ENCODE measurements at regions not wholly inside any gene's neighbourhood (a gene's known extent, or its start where the extent isn't known, plus 50 kb on each side); places are given as distances from the start of the nearest gene placed in this dataset.

DNA sequence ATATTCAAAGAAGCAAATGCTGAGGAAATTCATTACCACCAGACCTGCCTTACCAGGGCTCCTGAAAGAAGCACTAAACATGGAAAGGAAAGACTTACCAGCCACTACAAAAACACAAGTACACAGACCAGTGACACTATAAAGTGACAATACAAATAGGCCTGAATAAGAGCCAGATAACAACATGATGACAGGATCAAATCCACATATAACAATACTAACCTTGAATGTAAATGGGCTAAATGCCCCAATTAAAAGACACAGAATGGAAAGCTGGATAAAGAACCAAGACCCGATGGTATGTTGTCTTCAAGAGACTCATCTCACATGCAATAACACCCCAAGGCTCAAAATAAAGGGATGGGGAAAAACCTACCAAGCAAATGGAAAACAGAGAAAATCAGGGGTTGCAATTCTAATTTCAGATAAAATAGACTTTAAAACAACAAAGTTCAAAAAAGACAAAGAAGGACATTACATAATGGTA is 353.4 kb downstream of the LNPK start (continued):
- TF ChIP-seq, protein P1, sequence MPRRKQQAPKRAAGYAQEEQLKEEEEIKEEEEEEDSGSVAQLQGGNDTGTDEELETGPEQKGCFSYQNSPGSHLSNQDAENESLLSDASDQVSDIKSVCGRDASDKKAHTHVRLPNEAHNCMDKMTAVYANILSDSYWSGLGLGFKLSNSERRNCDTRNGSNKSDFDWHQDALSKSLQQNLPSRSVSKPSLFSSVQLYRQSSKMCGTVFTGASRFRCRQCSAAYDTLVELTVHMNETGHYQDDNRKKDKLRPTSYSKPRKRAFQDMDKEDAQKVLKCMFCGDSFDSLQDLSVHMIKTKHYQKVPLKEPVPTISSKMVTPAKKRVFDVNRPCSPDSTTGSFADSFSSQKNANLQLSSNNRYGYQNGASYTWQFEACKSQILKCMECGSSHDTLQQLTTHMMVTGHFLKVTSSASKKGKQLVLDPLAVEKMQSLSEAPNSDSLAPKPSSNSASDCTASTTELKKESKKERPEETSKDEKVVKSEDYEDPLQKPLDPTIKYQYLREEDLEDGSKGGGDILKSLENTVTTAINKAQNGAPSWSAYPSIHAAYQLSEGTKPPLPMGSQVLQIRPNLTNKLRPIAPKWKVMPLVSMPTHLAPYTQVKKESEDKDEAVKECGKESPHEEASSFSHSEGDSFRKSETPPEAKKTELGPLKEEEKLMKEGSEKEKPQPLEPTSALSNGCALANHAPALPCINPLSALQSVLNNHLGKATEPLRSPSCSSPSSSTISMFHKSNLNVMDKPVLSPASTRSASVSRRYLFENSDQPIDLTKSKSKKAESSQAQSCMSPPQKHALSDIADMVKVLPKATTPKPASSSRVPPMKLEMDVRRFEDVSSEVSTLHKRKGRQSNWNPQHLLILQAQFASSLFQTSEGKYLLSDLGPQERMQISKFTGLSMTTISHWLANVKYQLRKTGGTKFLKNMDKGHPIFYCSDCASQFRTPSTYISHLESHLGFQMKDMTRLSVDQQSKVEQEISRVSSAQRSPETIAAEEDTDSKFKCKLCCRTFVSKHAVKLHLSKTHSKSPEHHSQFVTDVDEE (CRISPR knock-in tag; IDR thresholded peaks at IDR 0.05) = no peak

DNA sequence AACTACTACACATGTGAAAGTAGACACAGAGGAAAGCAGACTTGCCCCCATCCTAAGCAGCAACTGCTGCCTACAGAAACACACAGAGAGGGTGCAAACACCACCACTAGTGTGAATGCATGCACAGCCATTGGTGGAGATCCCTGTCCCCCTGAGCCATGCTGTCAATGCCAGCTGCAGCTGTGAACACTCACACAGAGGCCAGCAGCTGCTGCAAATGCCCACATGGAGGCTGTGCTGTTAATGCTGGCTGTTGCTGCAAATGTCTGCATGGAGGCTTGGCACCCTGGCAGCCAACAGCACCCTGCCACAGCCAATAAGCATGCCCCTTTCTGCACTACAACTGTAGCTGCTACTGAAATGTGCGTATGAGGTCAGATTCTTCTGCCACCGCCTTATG is 355.0 kb downstream of the LNPK start:
- TF ChIP-seq OSR1 (CRISPR knock-in tag; IDR thresholded peaks at IDR 0.05) (no peak), CSDC2 (CRISPR knock-in tag; IDR thresholded peaks at IDR 0.05) (no peak), TCF4 (CRISPR knock-in tag; IDR thresholded peaks at IDR 0.05; ENCODE audit: borderline replicate concordance) (no peak), ESRRG (CRISPR knock-in tag; IDR thresholded peaks at IDR 0.05) (no peak), ZFP3 (CRISPR knock-in tag; IDR thresholded peaks at IDR 0.05) (no peak), ISL1 (CRISPR knock-in tag; IDR thresholded peaks at IDR 0.05) (no peak), ZNF70 (CRISPR knock-in tag; IDR thresholded peaks at IDR 0.05) (no peak), GLIS3 (CRISPR knock-in tag; IDR thresholded peaks at IDR 0.05) (no peak), ARNTL (CRISPR knock-in tag; IDR thresholded peaks at IDR 0.05; ENCODE audit: borderline replicate concordance, low read depth) (no peak), RARB (CRISPR knock-in tag; IDR thresholded peaks at IDR 0.05) (no peak), ZNF8 (CRISPR knock-in tag; IDR thresholded peaks at IDR 0.05) (no peak), SNAI2 (CRISPR knock-in tag; IDR thresholded peaks at IDR 0.05) (no peak), PPARA (CRISPR knock-in tag; IDR thresholded peaks at IDR 0.05; ENCODE audit: borderline replicate concordance) (no peak), ZNF565 (CRISPR knock-in tag; conservative IDR thresholded peaks at IDR 0.05; ENCODE audit: low read depth) (no peak), ZFP30 (CRISPR knock-in tag; IDR thresholded peaks at IDR 0.05) (no peak), TOX (CRISPR knock-in tag; IDR thresholded peaks at IDR 0.05; ENCODE audit: borderline replicate concordance) (no peak)
- TF ChIP-seq, protein P2, sequence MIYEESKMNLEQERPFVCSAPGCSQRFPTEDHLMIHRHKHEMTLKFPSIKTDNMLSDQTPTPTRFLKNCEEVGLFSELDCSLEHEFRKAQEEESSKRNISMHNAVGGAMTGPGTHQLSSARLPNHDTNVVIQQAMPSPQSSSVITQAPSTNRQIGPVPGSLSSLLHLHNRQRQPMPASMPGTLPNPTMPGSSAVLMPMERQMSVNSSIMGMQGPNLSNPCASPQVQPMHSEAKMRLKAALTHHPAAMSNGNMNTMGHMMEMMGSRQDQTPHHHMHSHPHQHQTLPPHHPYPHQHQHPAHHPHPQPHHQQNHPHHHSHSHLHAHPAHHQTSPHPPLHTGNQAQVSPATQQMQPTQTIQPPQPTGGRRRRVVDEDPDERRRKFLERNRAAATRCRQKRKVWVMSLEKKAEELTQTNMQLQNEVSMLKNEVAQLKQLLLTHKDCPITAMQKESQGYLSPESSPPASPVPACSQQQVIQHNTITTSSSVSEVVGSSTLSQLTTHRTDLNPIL (CRISPR knock-in tag; IDR thresholded peaks at IDR 0.05; ENCODE audit: low read depth) = no peak
- TF ChIP-seq, protein P3, sequence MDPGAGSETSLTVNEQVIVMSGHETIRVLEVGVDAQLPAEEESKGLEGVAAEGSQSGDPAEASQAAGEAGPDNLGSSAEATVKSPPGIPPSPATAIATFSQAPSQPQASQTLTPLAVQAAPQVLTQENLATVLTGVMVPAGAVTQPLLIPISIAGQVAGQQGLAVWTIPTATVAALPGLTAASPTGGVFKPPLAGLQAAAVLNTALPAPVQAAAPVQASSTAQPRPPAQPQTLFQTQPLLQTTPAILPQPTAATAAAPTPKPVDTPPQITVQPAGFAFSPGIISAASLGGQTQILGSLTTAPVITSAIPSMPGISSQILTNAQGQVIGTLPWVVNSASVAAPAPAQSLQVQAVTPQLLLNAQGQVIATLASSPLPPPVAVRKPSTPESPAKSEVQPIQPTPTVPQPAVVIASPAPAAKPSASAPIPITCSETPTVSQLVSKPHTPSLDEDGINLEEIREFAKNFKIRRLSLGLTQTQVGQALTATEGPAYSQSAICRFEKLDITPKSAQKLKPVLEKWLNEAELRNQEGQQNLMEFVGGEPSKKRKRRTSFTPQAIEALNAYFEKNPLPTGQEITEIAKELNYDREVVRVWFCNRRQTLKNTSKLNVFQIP (CRISPR knock-in tag; IDR thresholded peaks at IDR 0.05; ENCODE audit: borderline replicate concordance, low read depth) = no peak
- TF ChIP-seq, protein P4, sequence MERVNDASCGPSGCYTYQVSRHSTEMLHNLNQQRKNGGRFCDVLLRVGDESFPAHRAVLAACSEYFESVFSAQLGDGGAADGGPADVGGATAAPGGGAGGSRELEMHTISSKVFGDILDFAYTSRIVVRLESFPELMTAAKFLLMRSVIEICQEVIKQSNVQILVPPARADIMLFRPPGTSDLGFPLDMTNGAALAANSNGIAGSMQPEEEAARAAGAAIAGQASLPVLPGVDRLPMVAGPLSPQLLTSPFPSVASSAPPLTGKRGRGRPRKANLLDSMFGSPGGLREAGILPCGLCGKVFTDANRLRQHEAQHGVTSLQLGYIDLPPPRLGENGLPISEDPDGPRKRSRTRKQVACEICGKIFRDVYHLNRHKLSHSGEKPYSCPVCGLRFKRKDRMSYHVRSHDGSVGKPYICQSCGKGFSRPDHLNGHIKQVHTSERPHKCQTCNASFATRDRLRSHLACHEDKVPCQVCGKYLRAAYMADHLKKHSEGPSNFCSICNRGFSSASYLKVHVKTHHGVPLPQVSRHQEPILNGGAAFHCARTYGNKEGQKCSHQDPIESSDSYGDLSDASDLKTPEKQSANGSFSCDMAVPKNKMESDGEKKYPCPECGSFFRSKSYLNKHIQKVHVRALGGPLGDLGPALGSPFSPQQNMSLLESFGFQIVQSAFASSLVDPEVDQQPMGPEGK (CRISPR knock-in tag; IDR thresholded peaks at IDR 0.05; ENCODE audit: borderline replicate concordance) = no peak
- TF ChIP-seq, protein P1 (CRISPR knock-in tag; IDR thresholded peaks at IDR 0.05) = no peak
- no peak for ATAC-seq

DNA sequence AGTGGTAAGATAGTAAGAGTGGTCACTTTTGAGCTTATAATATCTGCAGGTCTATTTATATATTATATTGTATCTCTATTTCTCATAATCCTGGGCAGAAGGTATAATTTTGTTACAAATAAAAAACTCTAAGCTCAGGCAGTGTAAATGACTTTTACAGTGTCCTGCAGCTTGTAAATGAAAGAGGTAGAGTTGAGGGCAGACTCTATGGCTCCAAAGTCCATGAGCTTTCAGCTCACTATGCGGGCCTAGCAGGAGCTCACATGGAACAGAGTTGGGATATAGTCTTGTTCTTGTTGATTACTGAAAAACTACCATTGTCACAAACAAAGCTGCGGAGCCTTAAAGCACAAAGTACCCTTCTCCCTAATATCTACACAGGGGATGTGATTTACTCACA is 361.4 kb downstream of the LNPK start:
- no peak for ATAC-seq
- TF ChIP-seq ZNF8 (CRISPR knock-in tag; IDR thresholded peaks at IDR 0.05) (no peak), ESRRG (CRISPR knock-in tag; IDR thresholded peaks at IDR 0.05) (no peak), TOX (CRISPR knock-in tag; IDR thresholded peaks at IDR 0.05; ENCODE audit: borderline replicate concordance) (no peak), ZFP3 (CRISPR knock-in tag; IDR thresholded peaks at IDR 0.05) (no peak), ARNTL (CRISPR knock-in tag; IDR thresholded peaks at IDR 0.05; ENCODE audit: borderline replicate concordance, low read depth) (no peak), ZNF565 (CRISPR knock-in tag; conservative IDR thresholded peaks at IDR 0.05; ENCODE audit: low read depth) (no peak), CSDC2 (CRISPR knock-in tag; IDR thresholded peaks at IDR 0.05) (no peak)
- TF ChIP-seq, protein P5, sequence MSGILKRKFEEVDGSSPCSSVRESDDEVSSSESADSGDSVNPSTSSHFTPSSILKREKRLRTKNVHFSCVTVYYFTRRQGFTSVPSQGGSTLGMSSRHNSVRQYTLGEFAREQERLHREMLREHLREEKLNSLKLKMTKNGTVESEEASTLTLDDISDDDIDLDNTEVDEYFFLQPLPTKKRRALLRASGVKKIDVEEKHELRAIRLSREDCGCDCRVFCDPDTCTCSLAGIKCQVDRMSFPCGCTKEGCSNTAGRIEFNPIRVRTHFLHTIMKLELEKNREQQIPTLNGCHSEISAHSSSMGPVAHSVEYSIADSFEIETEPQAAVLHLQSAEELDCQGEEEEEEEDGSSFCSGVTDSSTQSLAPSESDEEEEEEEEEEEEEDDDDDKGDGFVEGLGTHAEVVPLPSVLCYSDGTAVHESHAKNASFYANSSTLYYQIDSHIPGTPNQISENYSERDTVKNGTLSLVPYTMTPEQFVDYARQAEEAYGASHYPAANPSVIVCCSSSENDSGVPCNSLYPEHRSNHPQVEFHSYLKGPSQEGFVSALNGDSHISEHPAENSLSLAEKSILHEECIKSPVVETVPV (CRISPR knock-in tag; IDR thresholded peaks at IDR 0.05) = no peak
- TF ChIP-seq, protein P2 (CRISPR knock-in tag; IDR thresholded peaks at IDR 0.05; ENCODE audit: low read depth) = no peak
- TF ChIP-seq, protein P1 (CRISPR knock-in tag; IDR thresholded peaks at IDR 0.05) = no peak
